ENCODE measurements at regions not wholly inside any gene's neighbourhood (a gene's known extent, or its start where the extent isn't known, plus 50 kb on each side); places are given as distances from the start of the nearest gene placed in this dataset.

DNA sequence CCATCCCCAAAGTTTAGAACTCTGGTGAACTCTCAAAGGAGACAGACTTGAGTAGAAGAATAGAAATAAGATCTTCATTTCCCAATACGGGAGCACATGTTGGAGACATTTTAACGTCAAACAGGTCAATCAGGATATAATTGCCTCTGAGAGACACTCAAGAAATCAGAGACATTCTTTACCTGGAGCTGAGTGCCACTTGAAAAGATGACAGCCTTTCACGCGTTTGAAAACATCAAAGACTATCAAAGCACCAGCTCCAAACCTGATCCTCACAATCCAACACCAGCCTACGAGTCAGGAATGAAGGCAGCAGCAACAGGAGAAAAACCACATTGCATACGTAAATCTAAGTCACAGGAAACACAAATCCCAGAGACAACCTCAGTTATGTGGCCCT is 571.5 kb upstream of the CDH4 start:
- no peak for DNase-seq
- no peaks in the 10 kb centered on the region for H3K4me1 Mint-ChIP-seq
- Histone ChIP-seq H3K27ac (ENCODE audit: low read depth, low read length) (no peak overlapping the region), H3K4me1 (ENCODE audit: control insufficient read depth, insufficient read depth, low read length) (no peaks in the 10 kb centered on the region), H3K4me3 (ENCODE audit: low read length) (no peak overlapping the region), H3K36me3 (ENCODE audit: control insufficient read depth, insufficient read depth, low read length) (no peaks in the 10 kb centered on the region), H3K27me3 (ENCODE audit: control insufficient read depth, insufficient read depth, low read length, poor library complexity, severe bottlenecking) (no peaks in the 10 kb centered on the region), H3K9ac (ENCODE audit: extremely low read depth, low read length, poor library complexity, severe bottlenecking) (no peak overlapping the region), H3K9me3 (ENCODE audit: control insufficient read depth, low read length) (no peaks in the 10 kb centered on the region)
- H3K36me3 Mint-ChIP-seq (ENCODE audit: low read depth): no peaks in the 10 kb centered on the region
- no peak overlapping the region for H3K4me3 Mint-ChIP-seq
- peaks cover 5% of the 10 kb centered on the region for H3K27me3 Mint-ChIP-seq (ENCODE audit: insufficient read depth)
- 94 to 96% methylated on average over 2 to 6 of the region's 6 CpGs for WGBS, 2 experiments (ENCODE audit: insufficient coverage in 1 of 2, insufficient read length in 1 of 2)
- TF ChIP-seq, protein P1, sequence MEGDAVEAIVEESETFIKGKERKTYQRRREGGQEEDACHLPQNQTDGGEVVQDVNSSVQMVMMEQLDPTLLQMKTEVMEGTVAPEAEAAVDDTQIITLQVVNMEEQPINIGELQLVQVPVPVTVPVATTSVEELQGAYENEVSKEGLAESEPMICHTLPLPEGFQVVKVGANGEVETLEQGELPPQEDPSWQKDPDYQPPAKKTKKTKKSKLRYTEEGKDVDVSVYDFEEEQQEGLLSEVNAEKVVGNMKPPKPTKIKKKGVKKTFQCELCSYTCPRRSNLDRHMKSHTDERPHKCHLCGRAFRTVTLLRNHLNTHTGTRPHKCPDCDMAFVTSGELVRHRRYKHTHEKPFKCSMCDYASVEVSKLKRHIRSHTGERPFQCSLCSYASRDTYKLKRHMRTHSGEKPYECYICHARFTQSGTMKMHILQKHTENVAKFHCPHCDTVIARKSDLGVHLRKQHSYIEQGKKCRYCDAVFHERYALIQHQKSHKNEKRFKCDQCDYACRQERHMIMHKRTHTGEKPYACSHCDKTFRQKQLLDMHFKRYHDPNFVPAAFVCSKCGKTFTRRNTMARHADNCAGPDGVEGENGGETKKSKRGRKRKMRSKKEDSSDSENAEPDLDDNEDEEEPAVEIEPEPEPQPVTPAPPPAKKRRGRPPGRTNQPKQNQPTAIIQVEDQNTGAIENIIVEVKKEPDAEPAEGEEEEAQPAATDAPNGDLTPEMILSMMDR (conservative IDR thresholded peaks at IDR 0.05): no peak
- H3K27ac Mint-ChIP-seq: no peak overlapping the region
- peaks cover 17% of the 10 kb centered on the region for H3K9me3 Mint-ChIP-seq

DNA sequence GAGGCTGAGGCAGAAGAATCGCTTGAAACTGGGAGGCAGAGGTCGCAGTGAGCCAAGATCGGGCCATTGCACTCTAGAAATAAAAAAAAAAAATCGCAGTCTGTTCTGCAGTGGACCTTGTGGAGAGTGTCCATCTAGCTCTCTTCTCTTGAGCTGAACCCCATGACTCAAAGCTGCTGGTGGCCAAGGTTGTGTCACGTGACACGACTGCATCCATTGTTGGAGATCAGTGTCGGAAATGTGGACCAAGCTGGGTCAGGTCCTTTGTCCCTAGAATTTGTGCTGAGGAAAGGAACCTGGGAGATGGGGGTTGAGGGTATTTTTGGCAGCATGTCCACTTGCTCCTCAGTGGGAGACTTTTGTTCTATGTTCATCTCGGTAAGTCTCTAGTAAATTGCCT is 564.8 kb upstream of the CDH4 start:
- DNase-seq: no peak
- Histone ChIP-seq H3K4me3 (ENCODE audit: low read length) (no peak overlapping the region), H3K36me3 (ENCODE audit: control insufficient read depth, insufficient read depth, low read length) (no peaks in the 10 kb centered on the region), H3K4me1 (ENCODE audit: control insufficient read depth, insufficient read depth, low read length) (peaks cover 2% of the 10 kb centered on the region), H3K27me3 (ENCODE audit: control insufficient read depth, insufficient read depth, low read length, poor library complexity, severe bottlenecking) (no peaks in the 10 kb centered on the region), H3K27ac (ENCODE audit: low read depth, low read length) (no peak overlapping the region), H3K9ac (ENCODE audit: extremely low read depth, low read length, poor library complexity, severe bottlenecking) (no peak overlapping the region), H3K9me3 (ENCODE audit: control insufficient read depth, low read length) (no peaks in the 10 kb centered on the region)
- TF ChIP-seq, protein P1 (conservative IDR thresholded peaks at IDR 0.05): no peak
- Mint-ChIP-seq H3K4me3 (no peak overlapping the region), H3K36me3 (ENCODE audit: low read depth) (no peaks in the 10 kb centered on the region), H3K9me3 (no peaks in the 10 kb centered on the region), H3K27ac (no peak overlapping the region), H3K27me3 (ENCODE audit: insufficient read depth) (no peaks in the 10 kb centered on the region), H3K4me1 (peaks cover 13% of the 10 kb centered on the region)
- 91 to 95% methylated on average over 4 to 8 of the region's 8 CpGs for WGBS, 2 experiments (ENCODE audit: insufficient coverage in 1 of 2, insufficient read length in 1 of 2)

DNA sequence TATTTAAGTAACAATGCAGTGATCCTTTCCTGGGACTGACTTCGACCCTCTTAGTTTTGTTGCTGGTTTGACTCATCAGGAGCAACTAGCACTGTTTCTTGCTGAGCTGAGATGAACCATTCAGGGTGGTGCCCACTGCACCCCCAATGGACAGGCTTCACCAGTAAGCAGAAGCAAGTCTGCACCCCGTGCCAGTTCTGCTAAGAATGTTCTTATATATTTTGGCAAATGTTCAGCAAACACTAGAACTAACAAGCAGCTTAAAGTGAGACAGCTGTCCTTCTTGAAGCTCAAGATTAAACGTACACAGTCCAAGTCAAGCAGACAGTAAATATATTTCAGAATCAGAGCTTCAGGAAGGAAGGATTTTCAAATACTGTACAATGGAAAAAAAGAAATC is 561.3 kb upstream of the CDH4 start:
- Histone ChIP-seq H3K4me1 (ENCODE audit: control insufficient read depth, insufficient read depth, low read length) (peaks cover 12% of the 10 kb centered on the region), H3K27ac (ENCODE audit: low read depth, low read length) (no peak overlapping the region), H3K36me3 (ENCODE audit: control insufficient read depth, insufficient read depth, low read length) (no peaks in the 10 kb centered on the region), H3K27me3 (ENCODE audit: control insufficient read depth, insufficient read depth, low read length, poor library complexity, severe bottlenecking) (no peaks in the 10 kb centered on the region), H3K4me3 (ENCODE audit: low read length) (no peak overlapping the region), H3K9me3 (ENCODE audit: control insufficient read depth, low read length) (no peaks in the 10 kb centered on the region), H3K9ac (ENCODE audit: extremely low read depth, low read length, poor library complexity, severe bottlenecking) (no peak overlapping the region)
- 94 to 100% methylated on average over 1 to 3 of the region's 3 CpGs for WGBS, 2 experiments (ENCODE audit: insufficient coverage in 1 of 2, insufficient read length in 1 of 2)
- TF ChIP-seq, protein P1 (conservative IDR thresholded peaks at IDR 0.05): no peak
- no peaks in the 10 kb centered on the region for H3K27me3 Mint-ChIP-seq (ENCODE audit: insufficient read depth)
- H3K4me3 Mint-ChIP-seq: no peak overlapping the region
- no peak for DNase-seq
- H3K27ac Mint-ChIP-seq: no peak overlapping the region
- H3K36me3 Mint-ChIP-seq (ENCODE audit: low read depth): no peaks in the 10 kb centered on the region
- no peaks in the 10 kb centered on the region for H3K9me3 Mint-ChIP-seq
- peaks cover 28% of the 10 kb centered on the region for H3K4me1 Mint-ChIP-seq

Measured in endodermal cell (in vitro differentiated cells).